ENCODE measurements at regions not wholly inside any gene's neighbourhood (a gene's known extent, or its start where the extent isn't known, plus 50 kb on each side); places are given as distances from the start of the nearest gene placed in this dataset.

GRCh38 chr11:134607963-134608750 is 196.1 kb upstream of the B3GAT1 start:
- H3K4me1 ChIP-seq (replicated peaks in 1 of 4; ENCODE audit: control insufficient read depth in 3 of 4, insufficient read depth in 4 of 4, low read length in 3 of 4), result peaks cover 0 to 4% (median 2%) of the 10 kb centered on the region in 4 experiments; a peak in 4 of 7 replicates
- no peak overlapping the region for H2AFZ ChIP-seq (ENCODE audit: low read length)
- H3K4ac ChIP-seq (replicated peaks; ENCODE audit: insufficient read length, low read depth, low read length), result no peak overlapping the region
- ChIA-PET CTCF (ENCODE audit: partially characterized antibody) (interaction anchor here (0.8 to 5.2 kb wide), 14 partner anchors 9 to 258 kb away, joined by 3 to 29 read pairs (median 4); no protein-coding TSS in a partner anchor), POLR2A (ENCODE audit: partially characterized antibody) (no interaction called here)
- no peak overlapping the region for H3K14ac ChIP-seq (ENCODE audit: insufficient read length)
- H3K79me2 ChIP-seq (ENCODE audit: control insufficient read depth in 1 of 2, insufficient read depth in 2 of 2, low read length in 2 of 2), result no peaks in the 10 kb centered on the region
- no peak overlapping the region for H4K5ac ChIP-seq (ENCODE audit: insufficient read length, low read depth, low read length)
- no peak overlapping the region for H2AK5ac ChIP-seq (ENCODE audit: low read depth, low read length)
- no peak for TF ChIP-seq SP4 (IDR thresholded peaks at IDR 0.05; ENCODE audit: low read length)
- WGBS, 2 experiments (ENCODE audit: extremely low coverage in 1 of 2, insufficient coverage in 1 of 2, insufficient read length in 1 of 2, insufficient replicate concordance in 2 of 2, low coverage in 1 of 2, low lambda C conversion rate in 2 of 2, missing lambda C conversion rate in 1 of 2), result 80% methylated on average over 7 of the region's 7 CpGs; no CpG with 5 or more reads in 1 of the 2 experiments
- H3K56ac ChIP-seq (replicated peaks; ENCODE audit: insufficient read length, low read depth, low read length), result no peak overlapping the region
- 0 out of 4 replicates have a peak, but pooled peaks cover 0 to 4% of the 10 kb centered on the region in 2 experiments for H3K9me3 ChIP-seq (ENCODE audit: insufficient read depth in 2 of 2, low read depth in 1 of 2, low read length in 1 of 2)
- H3K18ac ChIP-seq (ENCODE audit: extremely low read depth, low read length), result no peak overlapping the region
- no peaks in the 10 kb centered on the region for H3K23me2 ChIP-seq (ENCODE audit: low read depth, low read length)
- H3K9ac ChIP-seq (replicated peaks in 1 of 4; ENCODE audit: extremely low read depth in 1 of 4, low read depth in 3 of 4, low read length in 3 of 4), result no peak overlapping the region
- H2BK5ac ChIP-seq (ENCODE audit: low read depth, low read length), result no peak overlapping the region
- H4K8ac ChIP-seq (ENCODE audit: extremely low read depth, insufficient read depth, low read length), result no peak overlapping the region
- no peaks in the 10 kb centered on the region for H3K79me1 ChIP-seq (ENCODE audit: low read depth, low read length)
- H2BK20ac ChIP-seq (ENCODE audit: low read length), result no peak overlapping the region
- no peak overlapping the region for H4K91ac ChIP-seq (replicated peaks; ENCODE audit: insufficient read length, low read length)
- FAIRE-seq (no peak), DNase-seq (ENCODE audit: low read depth in 1 of 2, low spot score in 2 of 2) (peak in 1 of 2 experiments; percentile 35)
- H3K23ac ChIP-seq (ENCODE audit: insufficient read length), result no peak overlapping the region
- no peak overlapping the region for H2BK120ac ChIP-seq (replicated peaks; ENCODE audit: low read depth, low read length)
- H3K27me3 ChIP-seq (replicated peaks in 1 of 4; ENCODE audit: control insufficient read depth in 3 of 4, extremely low read depth in 1 of 4, insufficient read depth in 3 of 4, low read length in 3 of 4), result no peaks in the 10 kb centered on the region
- no peaks in the 10 kb centered on the region for H4K20me1 ChIP-seq (replicated peaks in 1 of 2; ENCODE audit: control insufficient read depth in 1 of 2, insufficient read depth in 2 of 2, low read length in 2 of 2)
- no peak overlapping the region for H3K4me2 ChIP-seq (ENCODE audit: insufficient read depth in 1 of 2, low read depth in 2 of 2, low read length in 2 of 2)
- no peak overlapping the region for H2BK15ac ChIP-seq (ENCODE audit: low read length)
- no peak overlapping the region for H3K4me3 ChIP-seq (ENCODE audit: extremely low read depth in 1 of 4, insufficient read depth in 2 of 4, low read depth in 3 of 4, low read length in 4 of 4)
- H2BK12ac ChIP-seq (ENCODE audit: low read depth, low read length), result no peak overlapping the region
- no peaks in the 10 kb centered on the region for H3K36me3 ChIP-seq (ENCODE audit: control insufficient read depth in 2 of 4, insufficient read depth in 4 of 4, low read length in 3 of 4)
- H3K27ac ChIP-seq (ENCODE audit: low read depth, low read length), result no peak overlapping the region
